HG02970 (cell line): ENCODE measurements at regions not wholly inside any gene's neighbourhood (a gene's known extent, or its start where the extent isn't known, plus 50 kb on each side); places are given as distances from the start of the nearest gene placed in this dataset.

Source experiments
- ATAC-seq: cut with Tn5 transposase; IDR thresholded peaks from one replicate; pipeline ENCODE4 v1.9.1; 2021; ENCODE audit warnings: mild to moderate bottlenecking, moderate library complexity, moderate number of reproducible peaks; ENCODE audit not compliant: unreplicated experiment, low FRiP score

- ATAC-seq, result no peak
Observed at GRCh38 chr18:66156946-66157687, 406.3 kb downstream of the CDH7 start.

- ATAC-seq, result no peak
Observed at GRCh38 chr18:66150650-66151049, 399.8 kb downstream of the CDH7 start.

- no peak for ATAC-seq
Observed at GRCh38 chr18:66143029-66143428, 392.2 kb downstream of the CDH7 start.

GRCh38 chr18:66141716-66142115 lies 390.9 kb downstream of the CDH7 start:
- no peak for ATAC-seq

- no peak for ATAC-seq
Observed at GRCh38 chr18:66138642-66139041, 387.8 kb downstream of the CDH7 start.

- ATAC-seq, result no peak
Observed at GRCh38 chr18:66136039-66136438, 385.2 kb downstream of the CDH7 start.

- ATAC-seq, result no peak
Observed at GRCh38 chr18:66129248-66129647, 378.4 kb downstream of the CDH7 start.

GRCh38 chr18:66126266-66126665 lies 375.5 kb downstream of the CDH7 start:
- ATAC-seq, result no peak

GRCh38 chr18:66124394-66124793 lies 373.6 kb downstream of the CDH7 start:
- no peak for ATAC-seq

- no peak for ATAC-seq
Observed at GRCh38 chr18:66119347-66119746, 368.5 kb downstream of the CDH7 start.

- no peak for ATAC-seq
Observed at GRCh38 chr18:66111018-66111417, 360.2 kb downstream of the CDH7 start.

- ATAC-seq, result no peak
Observed at GRCh38 chr18:66110607-66111006, 359.8 kb downstream of the CDH7 start.

- no peak for ATAC-seq
Observed at GRCh38 chr18:66109981-66110380, 359.2 kb downstream of the CDH7 start.

- ATAC-seq, result no peak
Observed at GRCh38 chr18:66107546-66107945, 356.7 kb downstream of the CDH7 start.

- ATAC-seq, result no peak
Observed at GRCh38 chr18:66105016-66105415, 354.2 kb downstream of the CDH7 start.

- no peak for ATAC-seq
Observed at GRCh38 chr18:66103550-66103949, 352.7 kb downstream of the CDH7 start.

GRCh38 chr18:66083078-66083477 lies 332.3 kb downstream of the CDH7 start:
- no peak for ATAC-seq

GRCh38 chr18:66078925-66079800 lies 328.4 kb downstream of the CDH7 start:
- ATAC-seq, result no peak

- ATAC-seq, result no peak
Observed at GRCh38 chr18:66077066-66077465, 326.3 kb downstream of the CDH7 start.

- ATAC-seq, result no peak
Observed at GRCh38 chr18:66066191-66066590, 315.4 kb downstream of the CDH7 start.

- no peak for ATAC-seq
Observed at GRCh38 chr18:66048406-66048805, 297.6 kb downstream of the CDH7 start.
